ENCODE measurements at regions not wholly inside any gene's neighbourhood (a gene's known extent, or its start where the extent isn't known, plus 50 kb on each side); places are given as distances from the start of the nearest gene placed in this dataset.

- H3K36me3 ChIP-seq (ENCODE audit: control insufficient read depth, insufficient read depth, low read length), result no peaks in the 10 kb centered on the region
- H3K27me3 ChIP-seq (ENCODE audit: control insufficient read depth, insufficient read depth, low read length), result no peaks in the 10 kb centered on the region
- no peak overlapping the region for H3K4me3 ChIP-seq (ENCODE audit: low read depth, low read length)
- no peak for TF ChIP-seq CTCF (IDR thresholded peaks at IDR 0.05; ENCODE audit: insufficient read depth, low read length, poor library complexity, severe bottlenecking)
- no peak for DNase-seq (ENCODE audit: low read depth)
Measured at GRCh38 chr10:113444766-113445365, 108.0 kb upstream of the HABP2 start.

- H3K4me3 ChIP-seq (ENCODE audit: low read depth, low read length), result no peak overlapping the region
- no peaks in the 10 kb centered on the region for H3K36me3 ChIP-seq (ENCODE audit: control insufficient read depth, insufficient read depth, low read length)
- DNase-seq (ENCODE audit: low read depth), result no peak
- no peaks in the 10 kb centered on the region for H3K27me3 ChIP-seq (ENCODE audit: control insufficient read depth, insufficient read depth, low read length)
- no peak for TF ChIP-seq CTCF (IDR thresholded peaks at IDR 0.05; ENCODE audit: insufficient read depth, low read length, poor library complexity, severe bottlenecking)
Measured at GRCh38 chr10:113445736-113446135, 107.1 kb upstream of the HABP2 start.

- Histone ChIP-seq H3K36me3 (ENCODE audit: control insufficient read depth, insufficient read depth, low read length) (no peaks in the 10 kb centered on the region), H3K27me3 (ENCODE audit: control insufficient read depth, insufficient read depth, low read length) (no peaks in the 10 kb centered on the region), H3K4me3 (ENCODE audit: low read depth, low read length) (no peak overlapping the region)
- TF ChIP-seq CTCF (IDR thresholded peaks at IDR 0.05; ENCODE audit: insufficient read depth, low read length, poor library complexity, severe bottlenecking), result no peak
- no peak for DNase-seq (ENCODE audit: low read depth)
Measured at GRCh38 chr10:113446739-113447138, 106.1 kb upstream of the HABP2 start.

GRCh38 chr10:113447278-113447677 is 105.6 kb upstream of the HABP2 start:
- Histone ChIP-seq H3K27me3 (ENCODE audit: control insufficient read depth, insufficient read depth, low read length) (no peaks in the 10 kb centered on the region), H3K4me3 (ENCODE audit: low read depth, low read length) (no peak overlapping the region), H3K36me3 (ENCODE audit: control insufficient read depth, insufficient read depth, low read length) (no peaks in the 10 kb centered on the region)
- TF ChIP-seq CTCF (IDR thresholded peaks at IDR 0.05; ENCODE audit: insufficient read depth, low read length, poor library complexity, severe bottlenecking), result no peak
- DNase-seq (ENCODE audit: low read depth), result no peak

- DNase-seq (ENCODE audit: low read depth), result no peak
- Histone ChIP-seq H3K36me3 (ENCODE audit: control insufficient read depth, insufficient read depth, low read length) (no peaks in the 10 kb centered on the region), H3K27me3 (ENCODE audit: control insufficient read depth, insufficient read depth, low read length) (no peaks in the 10 kb centered on the region), H3K4me3 (ENCODE audit: low read depth, low read length) (no peak overlapping the region)
- no peak for TF ChIP-seq CTCF (IDR thresholded peaks at IDR 0.05; ENCODE audit: insufficient read depth, low read length, poor library complexity, severe bottlenecking)
Measured at GRCh38 chr10:113449006-113449695, 103.7 kb upstream of the HABP2 start.
